PC-9 (cell line): ENCODE measurements at regions not wholly inside any gene's neighbourhood (a gene's known extent, or its start where the extent isn't known, plus 50 kb on each side); places are given as distances from the start of the nearest gene placed in this dataset.

Source experiments
- BruUV-seq: library from RNA; stranded (reverse); fragments of 400-500 nt; replicated peaks from 2 replicates; lab custom pipeline; 2021; lab: Mats Ljungman, UMichigan
- CTCF ChIA-PET: fragments of 300-600 bp; sonication (Branson Sonifier 250); formaldehyde crosslinking; loops from one replicate; lab custom pipeline; 2022; ENCODE audit warnings: antibody characterized with exemption; lab: Charles Lee
- POLR2A ChIA-PET: fragments of 300-600 bp; sonication (Branson Sonifier 250); formaldehyde crosslinking; loops from one replicate; lab custom pipeline; 2022; ENCODE audit warnings: antibody characterized with exemption; ENCODE audit not compliant: unreplicated experiment; lab: Charles Lee
- DNase-seq, 2 experiments: peaks; one replicate each; pipeline versions ENCODE4 v3.0.0 to v3.0.0-alpha.2; 2015 to 2022; ENCODE audit warnings: mixed read lengths in 1 of 2
- H2AFZ ChIP-seq: fragments of 200-600 bp; sonication (generic); 2 replicates; pipeline ENCODE4 v1.8.1; 2017; ENCODE audit warnings: antibody characterized with exemption
- H3F3A ChIP-seq: fragments of 200-600 bp; sonication (generic); 2 replicates; pipeline ENCODE4 v1.8.1; 2017; ENCODE audit warnings: antibody characterized with exemption, mild to moderate bottlenecking, low read depth; ENCODE audit not compliant: insufficient read depth
- H3K27ac ChIP-seq: fragments of 200-600 bp; sonication (generic); 2 replicates; pipeline ENCODE4 v1.6.1; 2016; ENCODE audit warnings: mixed run types
- H3K27me3 ChIP-seq: fragments of 200-600 bp; sonication (generic); 2 replicates; pipeline ENCODE4 v1.6.1; 2016; ENCODE audit warnings: low read depth, mixed run types; ENCODE audit not compliant: insufficient read depth
- H3K36me3 ChIP-seq: fragments of 200-600 bp; sonication (generic); 2 replicates; pipeline ENCODE4 v1.6.1; 2016; ENCODE audit warnings: low read depth, mixed run types
- H3K4me1 ChIP-seq: fragments of 200-600 bp; sonication (generic); replicated peaks from 2 replicates; pipeline ENCODE4 v1.6.1; 2016; ENCODE audit warnings: mixed run types; ENCODE audit not compliant: insufficient read depth
- H3K4me2 ChIP-seq: fragments of 200-600 bp; sonication (generic); 2 replicates; pipeline ENCODE4 v1.6.1; 2017; ENCODE audit warnings: mixed run types
- H3K4me3 ChIP-seq: fragments of 200-600 bp; sonication (generic); 2 replicates; pipeline ENCODE4 v1.6.1; 2016; ENCODE audit warnings: mixed run types
- H3K79me2 ChIP-seq: fragments of 200-600 bp; sonication (generic); 2 replicates; pipeline ENCODE4 v1.6.1; 2017; ENCODE audit warnings: low read depth, mixed run types
- H3K9me2 ChIP-seq: fragments of 200-600 bp; sonication (generic); 2 replicates; pipeline ENCODE4 v1.8.1; 2017; ENCODE audit warnings: mild to moderate bottlenecking; ENCODE audit not compliant: insufficient read depth
- H3K9me3 ChIP-seq: fragments of 200-600 bp; sonication (generic); 2 replicates; pipeline ENCODE4 v1.8.1; 2016; ENCODE audit warnings: low read depth; ENCODE audit not compliant: insufficient read depth
- H4K20me1 ChIP-seq: fragments of 200-600 bp; sonication (generic); 2 replicates; pipeline ENCODE4 v1.8.1; 2017; ENCODE audit not compliant: insufficient read depth
- CTCF ChIP-seq: fragments of 200-600 bp; sonication (generic); conservative IDR thresholded peaks from 2 replicates; pipeline ENCODE4 v1.6.1; 2017; ENCODE audit warnings: mixed run types, antibody characterized with exemption, mild to moderate bottlenecking, moderate library complexity
- EZH2 ChIP-seq: fragments of 200-600 bp; sonication (generic); IDR thresholded peaks from 2 replicates; pipeline ENCODE4 v1.8.0; 2017; ENCODE audit warnings: antibody characterized with exemption, low read depth
- intact Hi-C: fragments of 100-400 bp; cut with micrococcal nuclease; formaldehyde crosslinking; loops from one replicate; pipeline ENCODE4 v1.10.0; 2022; ENCODE audit not compliant: unreplicated experiment

GRCh38 chr3:164113371-164114332 is 964.6 kb downstream of the SI start:
- H3K4me2 ChIP-seq = no peak overlapping the region
- TF ChIP-seq CTCF (no peak), EZH2 (no peak)
- no peak overlapping the region for H3K4me3 ChIP-seq
- DNase-seq = no peak
- no TSS peak for BruUV-seq
- ChIA-PET CTCF (no interaction called here), POLR2A (no interaction called here)
- intact Hi-C loops = no loop called here
- H3F3A ChIP-seq = no peaks in the 10 kb centered on the region
- no peaks in the 10 kb centered on the region for H3K4me1 ChIP-seq
- H3K27me3 ChIP-seq = no peaks in the 10 kb centered on the region
- no peak overlapping the region for H3K27ac ChIP-seq
- no peaks in the 10 kb centered on the region for H3K79me2 ChIP-seq
- no peaks in the 10 kb centered on the region for H4K20me1 ChIP-seq
- no peaks in the 10 kb centered on the region for H3K9me2 ChIP-seq
- no peaks in the 10 kb centered on the region for H3K36me3 ChIP-seq
- H3K9me3 ChIP-seq = no peaks in the 10 kb centered on the region
- no peak overlapping the region for H2AFZ ChIP-seq

- BruUV-seq = no TSS peak
- Histone ChIP-seq H3K9me3 (no peaks in the 10 kb centered on the region), H3K4me1 (no peaks in the 10 kb centered on the region), H3K4me2 (no peak overlapping the region), H2AFZ (no peak overlapping the region), H3K4me3 (no peak overlapping the region), H4K20me1 (no peaks in the 10 kb centered on the region), H3K9me2 (no peaks in the 10 kb centered on the region), H3K79me2 (no peaks in the 10 kb centered on the region), H3K27me3 (no peaks in the 10 kb centered on the region), H3F3A (no peaks in the 10 kb centered on the region; the same call in 1 of the 2 replicates), H3K36me3 (no peaks in the 10 kb centered on the region), H3K27ac (no peak overlapping the region)
- TF ChIP-seq EZH2 = no peak
- no peak for TF ChIP-seq CTCF
- intact Hi-C loops = no loop called here
- POLR2A ChIA-PET = no interaction called here
- CTCF ChIA-PET = no interaction called here
- DNase-seq = no peak
These were observed 981.9 kb downstream of the SI start for GRCh38 chr3:164096352-164096751.

GRCh38 chr3:164095949-164096348 is 982.3 kb downstream of the SI start:
- no peak overlapping the region for H3K27ac ChIP-seq
- no peaks in the 10 kb centered on the region for H4K20me1 ChIP-seq
- no peaks in the 10 kb centered on the region for H3K4me1 ChIP-seq
- no peak overlapping the region for H3K4me3 ChIP-seq
- intact Hi-C loops = no loop called here
- DNase-seq = no peak
- no peaks in the 10 kb centered on the region for H3K79me2 ChIP-seq
- H3K9me2 ChIP-seq = no peaks in the 10 kb centered on the region
- H2AFZ ChIP-seq = no peak overlapping the region
- BruUV-seq = no TSS peak
- H3K27me3 ChIP-seq = no peaks in the 10 kb centered on the region
- TF ChIP-seq EZH2 = no peak
- no peak for TF ChIP-seq CTCF
- H3K9me3 ChIP-seq = no peaks in the 10 kb centered on the region
- no peaks in the 10 kb centered on the region for H3K36me3 ChIP-seq
- no peak overlapping the region for H3K4me2 ChIP-seq
- no peaks in the 10 kb centered on the region; the same call in 1 of the 2 replicates for H3F3A ChIP-seq
- POLR2A ChIA-PET = no interaction called here
- CTCF ChIA-PET = no interaction called here
